ENCODE measurements at regions not wholly inside any gene's neighbourhood (a gene's known extent, or its start where the extent isn't known, plus 50 kb on each side); places are given as distances from the start of the nearest gene placed in this dataset.

- DNase-seq: peak; percentile 68
These were observed 296.3 kb downstream of the UACA start for GRCh38 chr15:70466895-70467529.

DNA sequence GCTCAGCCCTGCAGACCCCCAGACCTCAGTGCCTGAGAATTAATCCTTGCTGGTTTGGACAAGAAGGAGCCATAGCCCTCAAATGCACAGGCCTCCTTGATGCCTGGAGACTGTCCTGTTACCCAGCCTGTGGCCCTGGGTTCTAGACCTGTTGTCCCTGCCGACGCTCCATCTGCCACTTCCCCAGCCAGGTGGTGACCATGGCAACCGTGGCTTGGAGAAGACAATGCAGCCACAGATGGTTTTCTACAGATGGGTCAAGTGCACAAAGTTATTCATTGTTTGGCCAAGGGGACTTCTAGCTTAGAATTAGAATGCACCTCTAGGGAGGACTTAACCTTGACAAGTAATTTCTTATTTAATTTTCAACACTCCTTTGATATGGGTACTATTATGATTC is 297.1 kb downstream of the UACA start:
- peak; percentile 59 for DNase-seq

- DNase-seq: no peak
These were observed 297.5 kb downstream of the UACA start for GRCh38 chr15:70465812-70466211.

DNA sequence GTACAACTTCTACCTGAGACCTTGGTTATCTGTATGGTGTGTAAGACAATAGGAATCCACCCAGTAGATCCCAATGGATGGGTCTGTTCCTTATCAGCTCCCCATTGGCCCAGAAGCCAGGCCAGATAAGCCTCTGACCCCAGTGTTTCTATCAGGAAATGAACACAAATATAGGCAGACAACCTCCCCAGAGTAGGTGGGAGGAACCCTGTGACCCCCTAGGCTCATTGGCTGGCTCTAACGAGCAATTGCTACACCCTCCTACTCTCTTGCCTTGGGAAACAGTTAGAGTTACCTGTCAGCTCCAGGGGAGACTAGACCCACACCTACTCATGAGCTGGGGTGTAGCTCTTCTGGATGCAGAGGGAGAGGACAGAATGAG is 299.9 kb downstream of the UACA start:
- no peak for DNase-seq

GRCh38 chr15:70461992-70462391 is 301.4 kb downstream of the UACA start:
- peak; percentile 18 for DNase-seq

- no peak for DNase-seq
These were observed 302.3 kb downstream of the UACA start for GRCh38 chr15:70461017-70461416.

DNA sequence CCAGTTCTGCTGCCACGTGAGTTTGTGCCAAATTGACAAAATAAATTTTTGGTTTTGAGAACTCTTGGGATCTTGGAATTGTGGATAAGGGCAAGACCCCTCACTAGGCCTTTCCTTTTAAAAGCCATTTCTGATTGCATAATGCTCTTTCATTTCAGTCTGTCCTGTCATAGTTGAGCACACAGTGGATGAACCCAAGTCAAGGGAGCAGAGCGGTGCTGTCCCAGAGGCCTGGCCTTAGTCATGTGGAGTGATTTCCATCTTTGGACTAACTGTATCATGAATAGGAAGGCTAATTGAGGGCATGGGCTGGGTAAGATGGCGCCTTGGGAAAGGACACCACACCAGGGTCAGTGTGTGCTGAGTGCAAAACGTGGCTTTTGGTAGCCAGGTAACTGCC is 304.0 kb downstream of the UACA start:
- DNase-seq: no peak

- DNase-seq: no peak
These were observed 309.6 kb downstream of the UACA start for GRCh38 chr15:70453766-70454165.

DNA sequence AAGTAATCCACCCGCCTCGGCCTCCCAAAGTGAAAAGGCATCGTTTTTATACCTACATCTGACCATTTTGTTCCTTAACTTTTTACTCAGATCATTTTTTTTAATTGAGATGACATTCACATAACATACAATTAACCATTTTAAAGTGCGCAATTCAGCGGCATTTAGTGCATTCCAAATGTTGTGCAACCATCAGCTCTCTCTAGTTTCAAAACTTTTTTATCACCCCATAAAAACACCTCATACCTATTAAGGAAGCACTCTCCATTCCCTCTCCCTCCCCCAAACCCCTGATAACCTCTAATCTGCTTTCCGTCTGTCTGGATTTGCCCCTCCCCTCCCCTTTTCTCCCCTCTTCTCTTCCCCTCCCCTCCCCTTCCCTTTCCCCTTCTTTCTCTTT is 310.1 kb downstream of the UACA start:
- no peak for DNase-seq

DNA sequence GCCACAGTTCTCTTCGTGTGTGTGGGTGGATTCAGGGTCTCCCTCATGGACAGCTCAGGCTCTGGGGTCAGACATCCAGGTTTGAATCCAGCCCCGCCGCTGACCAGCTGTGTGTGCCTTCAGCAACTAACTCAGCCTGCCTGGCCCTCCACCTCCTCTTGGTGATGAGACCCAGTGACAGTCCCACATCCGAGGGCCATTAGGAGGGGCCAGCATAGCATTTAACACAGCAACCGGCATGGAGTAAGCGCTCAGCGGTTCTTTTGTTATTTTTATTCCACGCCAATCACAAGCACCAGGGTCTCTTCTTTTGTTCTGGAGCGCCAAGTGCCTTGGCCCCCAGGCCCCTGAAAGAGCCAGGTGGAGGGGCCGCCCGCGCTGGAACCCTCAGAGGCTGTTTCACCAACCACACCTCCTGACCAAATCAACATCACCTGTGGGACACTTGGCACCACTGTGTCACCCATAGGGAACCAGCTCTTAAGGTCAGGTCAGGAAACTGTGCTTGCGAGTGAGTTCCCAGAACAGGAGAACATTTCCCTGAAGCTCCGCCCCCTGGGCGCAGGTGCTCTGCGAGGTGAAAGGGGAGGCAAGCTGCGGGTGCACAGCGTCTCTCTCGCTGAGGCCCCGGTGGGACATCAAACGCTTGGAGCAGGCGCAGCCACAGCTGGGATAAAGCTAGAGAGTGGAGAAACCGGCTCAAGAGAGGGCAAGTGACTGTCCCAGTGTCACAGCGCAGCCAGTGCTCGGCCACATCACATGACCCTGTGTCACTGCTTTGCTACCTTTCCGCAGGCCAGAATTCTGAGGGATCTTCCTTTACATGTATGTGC is 311.3 kb downstream of the UACA start:
- DNase-seq: peak; percentile 64

GRCh38 chr15:70450142-70450443 is 313.3 kb downstream of the UACA start:
- DNase-seq: no peak

- no peak for DNase-seq
These were observed 313.8 kb downstream of the UACA start for GRCh38 chr15:70449311-70450141.

- DNase-seq: peak; percentile 62
These were observed 315.2 kb downstream of the UACA start for GRCh38 chr15:70447928-70448698.

DNA sequence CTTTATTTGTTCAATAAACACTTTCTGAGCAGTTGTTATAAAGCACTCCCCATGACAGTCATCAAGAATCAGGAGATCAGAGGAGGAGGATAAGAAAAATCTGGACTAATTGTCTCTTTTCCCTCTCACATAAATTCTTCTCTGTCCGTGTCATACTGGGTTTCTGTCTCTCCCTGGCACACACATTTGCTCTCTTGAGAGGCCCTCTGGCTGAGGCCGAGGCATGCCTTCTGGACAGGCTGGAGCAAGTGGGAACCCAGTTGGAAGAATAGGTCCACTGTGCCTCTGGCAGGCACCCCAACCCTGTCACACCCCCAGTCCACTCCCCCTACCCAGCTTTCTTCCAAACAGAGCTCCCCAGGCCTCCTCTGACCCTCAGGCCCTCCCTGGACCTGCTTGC is 315.8 kb downstream of the UACA start:
- no peak for DNase-seq

DNA sequence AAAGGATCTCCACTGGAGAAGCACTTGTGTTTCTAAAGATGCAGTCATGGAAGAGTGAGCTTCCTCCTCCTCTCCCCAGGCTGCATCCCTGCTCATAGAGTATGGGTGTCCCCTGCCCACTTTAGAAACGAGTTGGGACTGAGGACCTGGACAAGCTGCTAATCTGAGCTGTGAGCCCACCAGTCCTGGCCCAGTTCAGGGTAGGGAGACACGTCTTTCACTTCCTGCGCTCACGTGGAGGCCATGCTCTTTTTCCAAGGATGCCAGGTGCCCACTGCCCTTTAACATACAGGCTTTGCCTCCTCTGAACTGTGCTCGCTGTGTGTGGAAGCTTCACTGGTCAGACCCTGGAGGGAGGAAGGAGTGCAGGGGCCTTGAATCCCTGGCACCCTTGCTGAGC is 316.3 kb downstream of the UACA start:
- DNase-seq: no peak

DNA sequence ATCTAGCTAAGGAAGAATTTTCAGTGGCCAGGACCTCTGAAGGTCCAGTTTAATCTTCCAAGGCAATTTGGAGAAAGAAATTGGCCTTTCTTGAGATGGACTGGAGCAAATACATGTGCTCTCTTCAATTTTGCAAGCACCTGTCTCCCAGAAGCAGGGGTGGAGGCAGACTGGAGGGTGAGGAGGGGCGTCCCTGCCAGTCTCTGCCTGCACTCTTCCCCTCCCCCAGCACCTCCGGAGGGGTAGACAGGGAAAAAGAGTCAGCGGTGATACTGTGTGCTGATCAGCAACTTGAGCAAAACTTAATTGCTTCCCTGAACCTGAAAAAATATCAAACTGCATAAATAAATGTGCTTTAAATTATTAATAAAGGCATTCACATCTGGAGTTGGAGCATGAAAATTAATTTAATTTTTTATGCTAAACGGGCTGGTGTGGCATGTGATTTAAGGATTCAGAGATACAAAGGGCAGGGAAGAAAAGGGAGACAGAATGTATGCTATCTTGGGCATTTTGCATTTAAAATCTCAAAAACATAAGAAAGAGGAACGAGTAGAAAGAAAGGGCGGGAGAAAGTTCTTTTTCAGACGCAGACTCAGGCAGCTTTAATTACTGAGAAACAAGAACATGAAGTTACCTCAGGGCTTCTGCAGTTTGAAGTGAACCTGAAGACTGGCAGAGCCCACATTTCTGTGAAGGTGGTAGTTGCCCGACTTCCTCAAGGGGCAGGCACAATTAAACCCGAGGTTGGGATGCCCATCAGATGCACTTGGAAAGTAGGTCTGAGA is 319.7 kb downstream of the UACA start:
- no peak for DNase-seq

DNA sequence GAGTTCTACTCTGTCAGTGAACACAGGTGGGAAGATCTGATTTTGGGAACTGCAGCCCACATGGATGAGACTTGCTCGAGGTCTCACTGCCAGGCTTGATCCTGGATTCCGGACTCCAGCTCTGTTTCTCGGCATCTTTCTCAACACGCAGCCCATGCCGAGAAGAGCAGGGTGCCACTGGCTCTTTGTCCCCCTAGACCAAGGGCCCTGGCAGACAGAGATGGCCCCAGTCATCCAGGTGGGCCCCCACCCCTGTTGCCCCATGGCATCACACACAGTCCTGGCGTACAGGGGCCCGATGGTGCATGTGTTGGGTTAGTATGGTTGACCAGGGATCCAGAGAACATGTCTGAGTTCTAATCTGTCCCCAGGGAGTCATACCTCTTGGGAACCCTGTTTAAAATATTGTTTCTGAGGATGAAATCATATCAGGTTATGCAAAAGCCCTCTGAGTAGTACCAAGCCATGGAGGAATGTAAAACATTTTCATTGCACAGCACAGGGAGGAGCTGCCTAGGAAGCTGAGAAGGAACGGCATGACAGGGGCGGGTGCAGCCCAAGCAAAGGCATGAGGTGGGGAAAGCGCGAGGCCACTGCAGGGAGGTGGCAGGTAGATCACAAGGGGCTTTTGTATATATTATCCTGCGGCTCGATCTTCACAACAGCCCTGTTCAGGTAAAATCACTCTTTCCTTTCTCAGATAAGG is 320.6 kb downstream of the UACA start:
- DNase-seq: no peak

GRCh38 chr15:70442211-70442610 is 321.1 kb downstream of the UACA start:
- DNase-seq: no peak

DNA sequence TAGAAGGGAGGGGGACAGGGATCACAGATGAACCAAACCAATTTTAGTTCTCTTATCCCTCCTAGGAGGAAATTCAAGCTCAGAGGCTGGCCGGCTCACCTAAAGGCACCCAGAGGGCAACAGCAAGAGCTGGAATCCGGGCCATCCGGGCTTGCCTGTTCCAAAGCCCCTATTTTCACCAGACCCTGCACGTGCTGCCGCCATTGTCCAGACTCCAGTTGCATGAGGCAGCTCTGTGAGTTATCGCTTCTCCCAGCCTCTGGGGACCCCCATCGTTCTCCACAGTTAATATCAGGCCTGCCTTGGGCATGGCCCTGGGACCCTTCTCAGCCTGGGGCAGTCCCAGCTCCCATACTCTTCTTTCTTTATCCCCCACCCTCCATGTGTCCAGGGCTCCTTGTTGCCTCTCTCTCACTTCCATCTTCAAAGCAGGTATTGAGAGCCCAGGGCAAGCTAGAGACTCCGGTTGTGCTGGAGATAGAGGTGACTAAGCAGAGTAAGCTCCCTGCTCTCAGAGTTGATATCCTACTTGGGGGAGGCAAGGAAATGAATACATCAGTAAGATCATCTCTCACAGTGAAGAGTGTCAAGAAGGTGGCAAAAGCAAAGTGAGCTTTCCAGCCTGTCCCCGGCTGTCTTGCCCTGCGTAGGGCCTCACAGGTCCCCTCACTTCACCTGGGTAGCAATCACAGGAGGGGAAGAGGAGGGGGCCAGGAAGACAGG is 322.8 kb downstream of the UACA start:
- DNase-seq: no peak

DNA sequence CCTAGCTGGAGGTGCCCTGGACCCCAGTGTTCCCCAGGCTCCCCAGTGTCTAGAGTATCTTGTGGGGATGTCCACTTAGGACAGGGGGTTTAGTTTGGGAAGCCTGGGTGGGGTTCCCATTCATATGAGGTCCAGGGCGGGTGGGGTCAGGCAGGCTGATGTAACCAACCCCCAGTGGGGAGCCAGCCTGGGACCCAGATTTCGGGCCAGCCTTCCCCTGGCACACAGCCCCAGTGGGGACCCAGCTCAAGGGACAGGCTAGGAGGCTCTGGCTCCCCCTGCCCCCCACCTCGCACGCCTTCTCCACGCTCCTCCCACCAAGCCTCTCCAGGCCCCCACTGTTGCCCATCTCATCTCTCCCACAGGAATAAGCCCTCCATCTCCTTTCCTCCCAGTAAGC is 323.5 kb downstream of the UACA start:
- no peak for DNase-seq

DNA sequence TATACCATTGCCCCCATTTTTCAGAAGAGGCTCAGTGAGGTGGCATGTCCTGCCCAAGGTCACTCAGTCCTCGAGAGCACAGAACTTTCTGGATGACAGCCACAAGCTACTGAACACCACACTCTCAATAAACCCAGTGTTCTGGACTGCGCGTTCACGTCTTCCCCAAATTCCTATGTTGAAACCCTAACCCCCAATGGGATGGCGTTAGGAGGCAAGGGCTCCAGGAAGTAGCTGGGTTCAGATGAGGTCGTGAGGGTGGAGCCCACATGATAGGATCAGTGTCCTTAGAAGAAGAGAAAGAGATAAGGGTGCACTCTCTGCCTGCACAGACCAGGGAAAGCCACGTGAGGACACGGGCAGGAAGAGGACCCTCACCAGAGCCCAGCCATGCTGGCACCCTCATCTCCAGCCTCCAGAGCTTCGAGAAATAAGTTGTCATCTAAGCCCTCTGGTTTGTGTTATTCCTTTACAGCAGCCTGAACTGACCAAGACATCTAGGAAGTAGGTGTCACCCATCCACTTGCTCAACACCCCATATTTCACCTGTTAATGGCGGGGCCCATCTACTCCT is 324.0 kb downstream of the UACA start:
- DNase-seq: no peak
